Liver (tissue), 3 donors: ENCODE measurements at regions not wholly inside any gene's neighbourhood (a gene's known extent, or its start where the extent isn't known, plus 50 kb on each side); places are given as distances from the start of the nearest gene placed in this dataset.

ENCODE experiments used
- ATF3 ChIP-seq: IDR thresholded peaks from 2 replicates; pipeline ENCODE4 v1.6.1; 2016; ENCODE audit warnings: antibody characterized with exemption
- EGR1 ChIP-seq, 2 donors: IDR thresholded peaks; 2 replicates each; pipeline ENCODE4 v1.6.1; 2016 to 2018; ENCODE audit warnings: antibody characterized with exemption in 2 of 2, low read depth in 2 of 2
- FOXA1 ChIP-seq: IDR thresholded peaks from 2 replicates; pipeline ENCODE4 v1.6.1; 2016; ENCODE audit warnings: antibody characterized with exemption
- GABPA ChIP-seq, 2 donors: IDR thresholded peaks in 1 of 2; conservative IDR thresholded peaks in 1 of 2; 2 replicates each; pipeline ENCODE4 v1.6.1; 2016; ENCODE audit warnings: antibody characterized with exemption in 2 of 2, mild to moderate bottlenecking in 1 of 2, moderate library complexity in 1 of 2
- JUND ChIP-seq, 2 donors: IDR thresholded peaks; 2 replicates each; pipeline ENCODE4 v1.6.1; 2016; ENCODE audit warnings: antibody characterized with exemption in 2 of 2
- MAX ChIP-seq: IDR thresholded peaks from 2 replicates; pipeline ENCODE4 v1.6.1; 2016; ENCODE audit warnings: antibody characterized with exemption
- RAD21 ChIP-seq, 2 donors: IDR thresholded peaks; 2 replicates each; pipeline ENCODE4 v1.6.1; 2016; ENCODE audit warnings: antibody characterized with exemption in 2 of 2, mild to moderate bottlenecking in 2 of 2
- SP1 ChIP-seq: IDR thresholded peaks from 2 replicates; pipeline ENCODE4 v1.6.1; 2018; ENCODE audit warnings: antibody characterized with exemption, mild to moderate bottlenecking
- TAF1 ChIP-seq: conservative IDR thresholded peaks from 2 replicates; pipeline ENCODE4 v1.6.1; 2016; ENCODE audit warnings: antibody characterized with exemption, mild to moderate bottlenecking
- YY1 ChIP-seq: IDR thresholded peaks from 2 replicates; pipeline ENCODE4 v1.6.1; 2016; ENCODE audit warnings: antibody characterized with exemption, mild to moderate bottlenecking
- TF ChIP-seq, protein P1 (sequence below): fragments of 150-350 bp; IDR thresholded peaks from 2 replicates; pipeline ENCODE4 v1.5.1; 2017; ENCODE audit warnings: improper control_type of control experiment, low read depth, low read length; ENCODE audit not compliant: missing input control
- TF ChIP-seq, protein P2 (sequence below): IDR thresholded peaks from 2 replicates; pipeline ENCODE4 v1.6.1; 2016; ENCODE audit warnings: antibody characterized with exemption, mild to moderate bottlenecking
- TF ChIP-seq, protein P3 (sequence below): IDR thresholded peaks from 2 replicates; pipeline ENCODE4 v1.6.1; 2016; ENCODE audit warnings: antibody characterized with exemption
- donor health status: healthy.
- donor health status: healthy.

GRCh38 chr10:33812586-33812985 is 478.1 kb upstream of the NRP1 start:
- TF ChIP-seq ATF3, result no peak
- TF ChIP-seq GABPA (IDR thresholded peaks at IDR 0.05 in 1 of 2, conservative IDR thresholded peaks at IDR 0.05 in 1 of 2), result no peak
- no peak for TF ChIP-seq TAF1
- TF ChIP-seq, protein P1, sequence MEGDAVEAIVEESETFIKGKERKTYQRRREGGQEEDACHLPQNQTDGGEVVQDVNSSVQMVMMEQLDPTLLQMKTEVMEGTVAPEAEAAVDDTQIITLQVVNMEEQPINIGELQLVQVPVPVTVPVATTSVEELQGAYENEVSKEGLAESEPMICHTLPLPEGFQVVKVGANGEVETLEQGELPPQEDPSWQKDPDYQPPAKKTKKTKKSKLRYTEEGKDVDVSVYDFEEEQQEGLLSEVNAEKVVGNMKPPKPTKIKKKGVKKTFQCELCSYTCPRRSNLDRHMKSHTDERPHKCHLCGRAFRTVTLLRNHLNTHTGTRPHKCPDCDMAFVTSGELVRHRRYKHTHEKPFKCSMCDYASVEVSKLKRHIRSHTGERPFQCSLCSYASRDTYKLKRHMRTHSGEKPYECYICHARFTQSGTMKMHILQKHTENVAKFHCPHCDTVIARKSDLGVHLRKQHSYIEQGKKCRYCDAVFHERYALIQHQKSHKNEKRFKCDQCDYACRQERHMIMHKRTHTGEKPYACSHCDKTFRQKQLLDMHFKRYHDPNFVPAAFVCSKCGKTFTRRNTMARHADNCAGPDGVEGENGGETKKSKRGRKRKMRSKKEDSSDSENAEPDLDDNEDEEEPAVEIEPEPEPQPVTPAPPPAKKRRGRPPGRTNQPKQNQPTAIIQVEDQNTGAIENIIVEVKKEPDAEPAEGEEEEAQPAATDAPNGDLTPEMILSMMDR, result no peak
- TF ChIP-seq FOXA1, result no peak
- TF ChIP-seq RAD21 (IDR thresholded peaks at IDR 0.05), result no peak
- TF ChIP-seq EGR1 (IDR thresholded peaks at IDR 0.05; ENCODE audit: low read depth in 2 of 2), result no peak
- TF ChIP-seq, protein P2, sequence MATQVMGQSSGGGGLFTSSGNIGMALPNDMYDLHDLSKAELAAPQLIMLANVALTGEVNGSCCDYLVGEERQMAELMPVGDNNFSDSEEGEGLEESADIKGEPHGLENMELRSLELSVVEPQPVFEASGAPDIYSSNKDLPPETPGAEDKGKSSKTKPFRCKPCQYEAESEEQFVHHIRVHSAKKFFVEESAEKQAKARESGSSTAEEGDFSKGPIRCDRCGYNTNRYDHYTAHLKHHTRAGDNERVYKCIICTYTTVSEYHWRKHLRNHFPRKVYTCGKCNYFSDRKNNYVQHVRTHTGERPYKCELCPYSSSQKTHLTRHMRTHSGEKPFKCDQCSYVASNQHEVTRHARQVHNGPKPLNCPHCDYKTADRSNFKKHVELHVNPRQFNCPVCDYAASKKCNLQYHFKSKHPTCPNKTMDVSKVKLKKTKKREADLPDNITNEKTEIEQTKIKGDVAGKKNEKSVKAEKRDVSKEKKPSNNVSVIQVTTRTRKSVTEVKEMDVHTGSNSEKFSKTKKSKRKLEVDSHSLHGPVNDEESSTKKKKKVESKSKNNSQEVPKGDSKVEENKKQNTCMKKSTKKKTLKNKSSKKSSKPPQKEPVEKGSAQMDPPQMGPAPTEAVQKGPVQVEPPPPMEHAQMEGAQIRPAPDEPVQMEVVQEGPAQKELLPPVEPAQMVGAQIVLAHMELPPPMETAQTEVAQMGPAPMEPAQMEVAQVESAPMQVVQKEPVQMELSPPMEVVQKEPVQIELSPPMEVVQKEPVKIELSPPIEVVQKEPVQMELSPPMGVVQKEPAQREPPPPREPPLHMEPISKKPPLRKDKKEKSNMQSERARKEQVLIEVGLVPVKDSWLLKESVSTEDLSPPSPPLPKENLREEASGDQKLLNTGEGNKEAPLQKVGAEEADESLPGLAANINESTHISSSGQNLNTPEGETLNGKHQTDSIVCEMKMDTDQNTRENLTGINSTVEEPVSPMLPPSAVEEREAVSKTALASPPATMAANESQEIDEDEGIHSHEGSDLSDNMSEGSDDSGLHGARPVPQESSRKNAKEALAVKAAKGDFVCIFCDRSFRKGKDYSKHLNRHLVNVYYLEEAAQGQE, result no peak
- no peak for TF ChIP-seq JUND (IDR thresholded peaks at IDR 0.05)
- no peak for TF ChIP-seq SP1
- TF ChIP-seq, protein P3, sequence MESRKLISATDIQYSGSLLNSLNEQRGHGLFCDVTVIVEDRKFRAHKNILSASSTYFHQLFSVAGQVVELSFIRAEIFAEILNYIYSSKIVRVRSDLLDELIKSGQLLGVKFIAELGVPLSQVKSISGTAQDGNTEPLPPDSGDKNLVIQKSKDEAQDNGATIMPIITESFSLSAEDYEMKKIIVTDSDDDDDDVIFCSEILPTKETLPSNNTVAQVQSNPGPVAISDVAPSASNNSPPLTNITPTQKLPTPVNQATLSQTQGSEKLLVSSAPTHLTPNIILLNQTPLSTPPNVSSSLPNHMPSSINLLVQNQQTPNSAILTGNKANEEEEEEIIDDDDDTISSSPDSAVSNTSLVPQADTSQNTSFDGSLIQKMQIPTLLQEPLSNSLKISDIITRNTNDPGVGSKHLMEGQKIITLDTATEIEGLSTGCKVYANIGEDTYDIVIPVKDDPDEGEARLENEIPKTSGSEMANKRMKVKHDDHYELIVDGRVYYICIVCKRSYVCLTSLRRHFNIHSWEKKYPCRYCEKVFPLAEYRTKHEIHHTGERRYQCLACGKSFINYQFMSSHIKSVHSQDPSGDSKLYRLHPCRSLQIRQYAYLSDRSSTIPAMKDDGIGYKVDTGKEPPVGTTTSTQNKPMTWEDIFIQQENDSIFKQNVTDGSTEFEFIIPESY, result no peak
- no peak for TF ChIP-seq YY1
- TF ChIP-seq MAX, result no peak
